IPS-20b (cell line): ENCODE measurements at regions not wholly inside any gene's neighbourhood (a gene's known extent, or its start where the extent isn't known, plus 50 kb on each side); places are given as distances from the start of the nearest gene placed in this dataset.

Source experiments
- H3K27ac ChIP-seq: one replicate; pipeline ENCODE4 v1.5.1; 2013; ENCODE audit warnings: low read length
- H3K27me3 ChIP-seq: 2 replicates; pipeline ENCODE4 v1.6.1; 2013; ENCODE audit warnings: mild to moderate bottlenecking, low read length, inconsistent platforms; ENCODE audit not compliant: insufficient read depth
- H3K36me3 ChIP-seq: 2 replicates; pipeline ENCODE4 v1.6.1; 2013; ENCODE audit warnings: low read depth, mild to moderate bottlenecking, inconsistent platforms, low read length, moderate library complexity; ENCODE audit not compliant: insufficient read depth
- H3K4me1 ChIP-seq: 2 replicates; pipeline ENCODE4 v1.6.1; 2013; ENCODE audit warnings: mild to moderate bottlenecking, control low read depth, inconsistent platforms, low read length, moderate library complexity; ENCODE audit not compliant: insufficient read depth
- H3K4me3 ChIP-seq: 2 replicates; pipeline ENCODE4 v1.5.1; 2013; ENCODE audit warnings: mild to moderate bottlenecking, low read length, inconsistent platforms
- H3K9ac ChIP-seq: 2 replicates; pipeline ENCODE4 v1.6.1; 2013; ENCODE audit warnings: low read depth, mild to moderate bottlenecking, inconsistent platforms, low read length, moderate library complexity
- H3K9me3 ChIP-seq: 2 replicates; pipeline ENCODE4 v1.6.1; 2013; ENCODE audit warnings: mild to moderate bottlenecking, low read depth, low read length, inconsistent platforms; ENCODE audit not compliant: insufficient read depth

- Histone ChIP-seq H3K4me1 (no peaks in the 10 kb centered on the region), H3K9me3 (no peaks in the 10 kb centered on the region), H3K36me3 (no peaks in the 10 kb centered on the region), H3K9ac (no peak overlapping the region), H3K4me3 (no peak overlapping the region), H3K27ac (no peak overlapping the region), H3K27me3 (no peaks in the 10 kb centered on the region)
These were observed 188.3 kb downstream of the OLFM1 start for GRCh38 chr9:135275571-135276289.

DNA sequence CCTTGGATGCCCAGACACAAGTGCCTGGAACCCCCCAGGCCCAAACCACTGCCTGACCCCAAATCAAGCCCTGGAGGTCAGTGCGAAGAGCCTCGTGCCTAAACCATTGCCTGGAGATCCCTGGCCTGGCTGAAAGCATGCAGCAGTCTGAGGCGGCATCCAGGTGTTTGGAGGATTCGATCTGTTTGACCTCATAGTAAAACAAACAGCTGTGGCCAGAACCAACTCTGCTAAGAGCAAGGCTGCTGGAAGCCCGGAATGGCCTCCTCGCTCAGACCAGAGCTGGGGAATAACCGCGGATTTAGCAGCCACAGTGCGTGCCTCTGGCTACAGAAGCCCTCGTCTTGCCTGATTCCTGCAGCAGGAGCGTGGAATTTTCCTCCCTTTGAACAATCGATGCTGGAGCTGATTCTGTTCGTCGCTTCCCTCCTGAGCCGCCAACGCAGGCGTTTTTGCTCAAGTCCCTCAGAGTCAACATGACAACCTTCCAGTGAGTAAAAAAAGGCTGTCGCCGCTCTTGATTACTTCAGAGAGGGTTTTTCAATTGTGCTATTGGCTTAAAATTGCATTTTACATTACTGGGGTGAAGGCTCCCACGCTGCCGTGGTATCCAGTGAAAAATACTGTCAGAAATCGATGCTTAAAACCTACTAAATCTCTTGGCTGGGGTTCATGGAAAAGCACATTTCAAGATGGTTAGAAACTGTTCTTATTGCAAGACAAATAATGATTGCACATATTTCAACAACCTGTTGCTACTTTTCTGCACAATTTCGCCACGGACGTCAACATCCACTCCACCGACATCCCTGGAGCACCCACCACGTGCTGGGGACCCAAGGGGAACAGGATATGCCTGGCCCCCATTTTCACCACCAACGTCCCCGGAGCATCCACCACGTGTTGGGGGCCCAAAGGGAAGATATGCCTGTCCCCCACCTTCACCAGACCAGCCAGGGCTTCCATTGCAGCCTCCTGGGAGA is 190.0 kb downstream of the OLFM1 start:
- Histone ChIP-seq H3K27me3 (no peaks in the 10 kb centered on the region), H3K9ac (no peak overlapping the region), H3K27ac (no peak overlapping the region), H3K4me3 (no peak overlapping the region), H3K36me3 (no peaks in the 10 kb centered on the region), H3K4me1 (no peaks in the 10 kb centered on the region), H3K9me3 (no peaks in the 10 kb centered on the region)

DNA sequence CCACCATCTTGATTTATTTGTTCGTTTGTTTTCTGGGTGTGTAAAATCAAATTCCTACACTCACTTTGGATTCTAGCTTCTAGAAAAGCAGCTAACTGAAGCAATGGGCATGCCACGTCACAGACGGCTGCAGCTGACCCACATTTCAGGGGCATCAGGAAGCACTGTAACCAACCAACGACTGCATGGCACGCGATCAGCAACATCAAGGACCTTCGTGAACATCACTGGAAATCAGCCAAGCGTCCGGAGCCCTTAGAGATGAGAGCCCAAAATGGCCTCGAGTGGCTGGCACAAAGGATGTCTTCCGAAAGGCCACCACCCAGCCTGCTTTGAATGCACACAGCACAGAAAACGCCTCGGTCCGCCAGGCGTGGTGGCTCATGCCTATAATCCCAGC is 191.1 kb downstream of the OLFM1 start:
- no peak overlapping the region for H3K27ac ChIP-seq
- no peak overlapping the region for H3K4me3 ChIP-seq
- H3K4me1 ChIP-seq, result no peaks in the 10 kb centered on the region
- no peaks in the 10 kb centered on the region for H3K27me3 ChIP-seq
- H3K9me3 ChIP-seq, result no peaks in the 10 kb centered on the region
- H3K36me3 ChIP-seq, result no peaks in the 10 kb centered on the region
- no peak overlapping the region for H3K9ac ChIP-seq

- Histone ChIP-seq H3K4me1 (no peaks in the 10 kb centered on the region), H3K9me3 (no peaks in the 10 kb centered on the region), H3K9ac (no peak overlapping the region), H3K27ac (no peak overlapping the region), H3K4me3 (no peak overlapping the region), H3K36me3 (no peaks in the 10 kb centered on the region), H3K27me3 (no peaks in the 10 kb centered on the region)
These were observed 191.9 kb downstream of the OLFM1 start for GRCh38 chr9:135279385-135279784.

DNA sequence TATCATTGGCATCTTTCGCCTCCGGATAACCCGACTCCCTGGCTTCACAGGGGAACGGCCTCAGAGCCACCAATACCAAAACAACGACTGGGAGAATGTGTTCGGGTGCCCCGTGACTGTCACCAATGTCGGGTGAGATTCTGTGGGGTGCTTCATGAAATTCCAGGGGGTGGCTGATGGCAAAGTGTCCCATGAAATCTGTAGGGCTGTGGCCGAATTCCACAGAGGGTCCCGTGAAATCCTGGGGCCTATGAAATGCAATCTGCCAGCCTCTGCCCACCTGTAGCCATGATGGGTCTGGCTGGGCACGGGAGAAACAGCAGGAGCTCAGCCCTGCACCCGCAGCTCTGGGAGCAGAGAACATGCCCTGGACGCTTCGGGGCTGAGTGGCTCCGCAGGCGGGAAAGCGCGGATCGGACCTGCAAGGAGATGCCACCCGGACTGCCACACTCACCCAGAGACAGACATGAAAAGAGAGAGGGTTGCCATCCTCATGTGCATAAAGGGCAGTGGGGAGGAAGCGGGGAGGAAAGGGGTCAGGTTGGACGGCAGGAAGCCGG is 192.4 kb downstream of the OLFM1 start:
- no peak overlapping the region for H3K9ac ChIP-seq
- no peaks in the 10 kb centered on the region for H3K27me3 ChIP-seq
- H3K27ac ChIP-seq, result no peak overlapping the region
- no peak overlapping the region for H3K4me3 ChIP-seq
- no peaks in the 10 kb centered on the region for H3K4me1 ChIP-seq
- H3K36me3 ChIP-seq, result no peaks in the 10 kb centered on the region
- H3K9me3 ChIP-seq, result no peaks in the 10 kb centered on the region

- H3K27ac ChIP-seq, result no peak overlapping the region
- H3K9me3 ChIP-seq, result no peaks in the 10 kb centered on the region
- H3K27me3 ChIP-seq, result no peaks in the 10 kb centered on the region
- H3K36me3 ChIP-seq, result no peaks in the 10 kb centered on the region
- H3K4me1 ChIP-seq, result no peaks in the 10 kb centered on the region
- no peak overlapping the region for H3K4me3 ChIP-seq
- no peak overlapping the region for H3K9ac ChIP-seq
These were observed 193.2 kb downstream of the OLFM1 start for GRCh38 chr9:135280666-135281065.

DNA sequence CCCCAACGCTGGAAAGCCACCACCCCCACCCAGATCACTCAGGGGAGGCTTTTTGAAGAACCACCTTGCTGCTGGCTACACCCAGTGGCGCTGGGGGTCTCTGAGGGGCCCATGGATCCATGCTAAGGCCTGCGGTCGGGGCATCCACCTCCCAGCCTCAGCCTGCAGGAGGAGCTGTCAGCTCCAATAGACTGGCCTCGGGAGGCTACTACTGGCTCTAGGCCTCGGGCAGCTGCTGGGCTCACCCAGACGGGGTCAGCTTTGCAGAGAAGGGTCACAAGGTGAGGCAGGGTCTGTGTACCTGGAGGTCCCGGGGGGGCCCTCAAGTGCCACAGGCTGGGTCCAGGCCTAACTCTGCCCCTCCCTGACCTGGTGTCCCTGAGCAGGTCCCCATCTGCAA is 193.7 kb downstream of the OLFM1 start:
- no peaks in the 10 kb centered on the region for H3K36me3 ChIP-seq
- H3K27ac ChIP-seq, result no peak overlapping the region
- no peaks in the 10 kb centered on the region for H3K4me1 ChIP-seq
- no peak overlapping the region for H3K4me3 ChIP-seq
- no peak overlapping the region for H3K9ac ChIP-seq
- H3K9me3 ChIP-seq, result no peaks in the 10 kb centered on the region
- no peaks in the 10 kb centered on the region for H3K27me3 ChIP-seq

DNA sequence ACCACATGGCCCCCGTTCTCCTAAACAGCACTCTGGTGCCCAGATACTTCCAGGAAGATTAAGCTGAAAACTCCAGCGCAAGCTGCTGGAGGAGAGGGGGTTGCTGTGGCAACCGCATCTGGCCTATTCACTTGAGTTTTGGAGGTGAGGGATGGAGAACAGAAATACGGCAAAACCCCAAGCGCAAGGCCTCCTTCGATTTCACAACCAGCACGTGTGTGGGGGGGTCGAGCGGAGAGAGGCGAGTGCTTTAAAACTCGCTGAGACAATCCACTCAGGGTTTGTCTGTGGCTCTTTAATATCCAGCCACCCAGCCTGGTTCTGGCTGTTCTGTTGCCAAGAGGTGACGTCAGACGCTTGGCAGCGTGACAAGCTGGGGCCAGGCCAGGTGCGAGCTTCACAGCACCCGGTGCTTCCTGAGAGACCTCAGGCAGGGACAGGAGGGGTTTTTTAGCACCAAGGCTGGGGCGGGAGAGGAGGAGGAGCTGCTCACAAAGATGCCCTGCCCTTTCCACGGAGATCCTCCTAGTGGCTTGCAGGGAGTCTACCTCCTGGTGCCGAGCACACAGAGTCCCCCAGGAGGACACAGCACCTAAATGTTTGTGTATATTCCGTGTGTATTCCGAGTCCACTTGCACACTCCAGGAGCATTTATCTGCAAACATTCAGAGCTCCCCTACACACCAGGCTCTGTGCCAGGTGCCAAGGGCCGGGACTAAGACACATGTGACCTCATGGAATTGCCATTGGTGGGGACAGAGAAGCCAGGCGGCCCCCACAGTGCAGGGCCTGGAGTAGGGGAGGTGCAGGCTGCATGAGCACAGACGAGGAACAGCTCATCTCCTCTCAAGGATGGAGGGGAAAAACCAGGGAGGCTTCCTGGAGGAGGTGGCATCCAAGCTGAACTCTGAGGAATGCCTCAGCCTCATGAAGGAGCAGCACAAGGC is 194.6 kb downstream of the OLFM1 start:
- H3K4me1 ChIP-seq, result no peaks in the 10 kb centered on the region
- H3K27ac ChIP-seq, result no peak overlapping the region
- H3K4me3 ChIP-seq, result no peak overlapping the region
- no peaks in the 10 kb centered on the region for H3K9me3 ChIP-seq
- no peak overlapping the region for H3K9ac ChIP-seq
- H3K27me3 ChIP-seq, result no peaks in the 10 kb centered on the region
- no peaks in the 10 kb centered on the region for H3K36me3 ChIP-seq

- no peak overlapping the region for H3K27ac ChIP-seq
- no peaks in the 10 kb centered on the region for H3K4me1 ChIP-seq
- H3K9me3 ChIP-seq, result no peaks in the 10 kb centered on the region
- no peaks in the 10 kb centered on the region for H3K36me3 ChIP-seq
- no peaks in the 10 kb centered on the region for H3K27me3 ChIP-seq
- H3K9ac ChIP-seq, result no peak overlapping the region
- no peak overlapping the region for H3K4me3 ChIP-seq
These were observed 195.3 kb downstream of the OLFM1 start for GRCh38 chr9:135282808-135283207.

GRCh38 chr9:135283671-135284070 is 195.9 kb upstream of the PPP1R26 start:
- no peak overlapping the region for H3K4me3 ChIP-seq
- H3K27me3 ChIP-seq, result no peaks in the 10 kb centered on the region
- H3K4me1 ChIP-seq, result no peaks in the 10 kb centered on the region
- no peaks in the 10 kb centered on the region for H3K36me3 ChIP-seq
- no peak overlapping the region for H3K27ac ChIP-seq
- no peak overlapping the region for H3K9ac ChIP-seq
- H3K9me3 ChIP-seq, result no peaks in the 10 kb centered on the region
